ENCODE measurements at regions not wholly inside any gene's neighbourhood (a gene's known extent, or its start where the extent isn't known, plus 50 kb on each side); places are given as distances from the start of the nearest gene placed in this dataset.
"Not testable (repeated sequence)": the region's sequence is repeated elsewhere in the genome, so short reads cannot be mapped to it uniquely, and the experiment has no call there.

- no peak for DNase-seq (ENCODE audit: low spot score)
Measured at GRCh38 chr6:119960036-119960435, 610.5 kb upstream of the MAN1A1 start.

- DNase-seq (ENCODE audit: low spot score), result no peak
Measured at GRCh38 chr6:119957195-119957594, 607.6 kb upstream of the MAN1A1 start.

- no peak for DNase-seq (ENCODE audit: low spot score)
Measured at GRCh38 chr6:119952696-119953095, 603.1 kb upstream of the MAN1A1 start.

- no peak for DNase-seq (ENCODE audit: low spot score)
Measured at GRCh38 chr6:119950681-119951080, 601.1 kb upstream of the MAN1A1 start.

GRCh38 chr6:119942078-119942752 lies 592.7 kb upstream of the MAN1A1 start:
- DNase-seq (ENCODE audit: low spot score), result no peak

- DNase-seq (ENCODE audit: low spot score), result no peak
Measured at GRCh38 chr6:119938752-119939151, 589.2 kb upstream of the MAN1A1 start.

GRCh38 chr6:119934816-119935215 lies 585.3 kb upstream of the MAN1A1 start:
- no peak for DNase-seq (ENCODE audit: low spot score)

GRCh38 chr6:119929121-119929520 lies 579.6 kb upstream of the MAN1A1 start:
- no peak for DNase-seq (ENCODE audit: low spot score)

GRCh38 chr6:119924888-119925287 lies 575.3 kb upstream of the MAN1A1 start:
- DNase-seq (ENCODE audit: low spot score), result not testable (repeated sequence)

- DNase-seq (ENCODE audit: low spot score), result no peak
Measured at GRCh38 chr6:119922814-119923213, 573.3 kb upstream of the MAN1A1 start.

- DNase-seq (ENCODE audit: low spot score), result no peak
Measured at GRCh38 chr6:119921491-119922010, 572.0 kb upstream of the MAN1A1 start.

- DNase-seq (ENCODE audit: low spot score), result no peak
Measured at GRCh38 chr6:119917186-119917585, 567.6 kb upstream of the MAN1A1 start.

GRCh38 chr6:119915971-119916370 lies 566.4 kb upstream of the MAN1A1 start:
- no peak for DNase-seq (ENCODE audit: low spot score)

GRCh38 chr6:119908157-119908556 lies 558.6 kb upstream of the MAN1A1 start:
- no peak for DNase-seq (ENCODE audit: low spot score)

GRCh38 chr6:119902681-119903080 lies 553.1 kb upstream of the MAN1A1 start:
- no peak for DNase-seq (ENCODE audit: low spot score)

- no peak for DNase-seq (ENCODE audit: low spot score)
Measured at GRCh38 chr6:119896806-119897205, 547.2 kb upstream of the MAN1A1 start.

GRCh38 chr6:119895626-119896025 lies 546.1 kb upstream of the MAN1A1 start:
- no peak for DNase-seq (ENCODE audit: low spot score)

GRCh38 chr6:119894811-119895210 lies 545.2 kb upstream of the MAN1A1 start:
- DNase-seq (ENCODE audit: low spot score), result no peak

GRCh38 chr6:119891644-119892043 lies 542.1 kb upstream of the MAN1A1 start:
- DNase-seq (ENCODE audit: low spot score), result no peak

GRCh38 chr6:119891206-119891605 lies 541.6 kb upstream of the MAN1A1 start:
- DNase-seq (ENCODE audit: low spot score), result no peak

- no peak for DNase-seq (ENCODE audit: low spot score)
Measured at GRCh38 chr6:119890470-119890869, 540.9 kb upstream of the MAN1A1 start.

- no peak for DNase-seq (ENCODE audit: low spot score)
Measured at GRCh38 chr6:119887666-119888065, 538.1 kb upstream of the MAN1A1 start.

GRCh38 chr6:119881416-119881815 lies 531.9 kb upstream of the MAN1A1 start:
- DNase-seq (ENCODE audit: low spot score), result no peak

- DNase-seq (ENCODE audit: low spot score), result no peak
Measured at GRCh38 chr6:119880840-119881239, 531.3 kb upstream of the MAN1A1 start.

All from hematopoietic multipotent progenitor cell treated with erythropoietin and hydrocortisone succinate and interleukin-3 and kit ligand, for 17 days (in vitro differentiated cells).